ENCODE measurements at regions not wholly inside any gene's neighbourhood (a gene's known extent, or its start where the extent isn't known, plus 50 kb on each side); places are given as distances from the start of the nearest gene placed in this dataset.

DNA sequence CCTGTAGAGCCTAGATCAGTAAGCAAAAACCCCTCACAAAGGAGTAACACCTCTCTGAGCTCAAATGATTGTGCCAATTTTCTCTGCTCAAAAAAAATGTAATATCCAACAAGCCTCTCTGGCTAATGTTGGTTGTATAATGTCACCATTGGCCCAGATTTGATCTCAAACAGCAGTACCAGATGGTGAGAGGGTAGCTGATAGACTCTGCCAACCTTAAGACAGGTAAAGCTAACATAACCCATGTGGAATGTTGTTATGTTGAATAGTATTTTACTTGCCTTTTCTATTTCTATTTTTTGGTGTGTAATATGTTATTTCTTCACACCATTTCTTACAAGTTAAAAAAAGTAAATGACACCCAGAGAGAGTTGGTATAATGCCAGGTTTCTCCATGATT is 166.7 kb upstream of the GUCY1A2 start:
- Mint-ChIP-seq H3K27ac (no peak overlapping the region), H3K27me3 (no peaks in the 10 kb centered on the region), H3K4me3 (no peak overlapping the region), H3K4me1 (ENCODE audit: unreplicated experiment) (no peaks in the 10 kb centered on the region), H3K36me3 (no peaks in the 10 kb centered on the region), H3K9me3 (no peaks in the 10 kb centered on the region)
- DNase-seq (ENCODE audit: extremely low spot score, unreplicated experiment): no peak
- TF ChIP-seq, protein P1, sequence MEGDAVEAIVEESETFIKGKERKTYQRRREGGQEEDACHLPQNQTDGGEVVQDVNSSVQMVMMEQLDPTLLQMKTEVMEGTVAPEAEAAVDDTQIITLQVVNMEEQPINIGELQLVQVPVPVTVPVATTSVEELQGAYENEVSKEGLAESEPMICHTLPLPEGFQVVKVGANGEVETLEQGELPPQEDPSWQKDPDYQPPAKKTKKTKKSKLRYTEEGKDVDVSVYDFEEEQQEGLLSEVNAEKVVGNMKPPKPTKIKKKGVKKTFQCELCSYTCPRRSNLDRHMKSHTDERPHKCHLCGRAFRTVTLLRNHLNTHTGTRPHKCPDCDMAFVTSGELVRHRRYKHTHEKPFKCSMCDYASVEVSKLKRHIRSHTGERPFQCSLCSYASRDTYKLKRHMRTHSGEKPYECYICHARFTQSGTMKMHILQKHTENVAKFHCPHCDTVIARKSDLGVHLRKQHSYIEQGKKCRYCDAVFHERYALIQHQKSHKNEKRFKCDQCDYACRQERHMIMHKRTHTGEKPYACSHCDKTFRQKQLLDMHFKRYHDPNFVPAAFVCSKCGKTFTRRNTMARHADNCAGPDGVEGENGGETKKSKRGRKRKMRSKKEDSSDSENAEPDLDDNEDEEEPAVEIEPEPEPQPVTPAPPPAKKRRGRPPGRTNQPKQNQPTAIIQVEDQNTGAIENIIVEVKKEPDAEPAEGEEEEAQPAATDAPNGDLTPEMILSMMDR (conservative IDR thresholded peaks at IDR 0.05): no peak

DNA sequence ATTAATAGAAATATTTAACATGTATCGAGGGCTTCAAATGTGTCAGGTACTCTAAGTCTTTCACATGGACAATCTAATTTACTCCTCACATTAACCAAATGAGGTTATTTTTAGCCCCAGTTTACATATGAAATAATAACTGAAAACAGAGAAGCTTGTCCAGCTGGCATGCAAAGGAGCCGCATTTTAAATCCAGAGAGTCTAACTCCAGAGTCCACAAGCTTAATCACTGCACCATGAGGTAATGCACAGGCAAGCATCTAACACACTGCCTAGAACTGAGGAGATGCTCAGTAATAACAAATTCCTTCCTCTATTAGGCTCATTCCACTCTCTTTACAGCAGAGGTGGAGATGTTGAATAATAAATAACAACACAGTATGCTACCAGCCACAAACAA is 165.7 kb upstream of the GUCY1A2 start:
- no peak overlapping the region for H3K27ac Mint-ChIP-seq
- TF ChIP-seq, protein P1 (conservative IDR thresholded peaks at IDR 0.05): no peak
- H3K27me3 Mint-ChIP-seq: no peaks in the 10 kb centered on the region
- H3K4me1 Mint-ChIP-seq (ENCODE audit: unreplicated experiment): no peaks in the 10 kb centered on the region
- H3K4me3 Mint-ChIP-seq: no peak overlapping the region
- H3K36me3 Mint-ChIP-seq: no peaks in the 10 kb centered on the region
- H3K9me3 Mint-ChIP-seq: no peaks in the 10 kb centered on the region
- no peak for DNase-seq (ENCODE audit: extremely low spot score, unreplicated experiment)

DNA sequence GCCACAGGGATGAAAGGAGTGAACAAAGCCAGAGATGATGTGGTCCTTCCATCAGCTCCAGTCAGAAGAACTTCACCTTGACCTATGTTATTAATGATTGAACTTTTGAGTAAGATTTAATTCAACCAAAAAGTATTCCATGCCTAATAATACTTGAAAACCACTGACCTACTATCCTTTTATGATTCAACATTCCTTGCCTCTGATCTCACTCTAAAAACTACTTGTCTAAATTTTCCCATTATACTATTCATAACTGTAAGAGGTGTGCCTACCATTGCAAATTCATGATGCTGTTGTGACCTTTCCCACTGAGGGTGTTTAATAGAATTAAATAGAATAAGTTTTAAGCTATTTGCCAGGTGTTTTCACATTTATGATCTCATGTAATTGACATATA is 164.7 kb upstream of the GUCY1A2 start:
- no peak overlapping the region for H3K4me3 Mint-ChIP-seq
- no peaks in the 10 kb centered on the region for H3K4me1 Mint-ChIP-seq (ENCODE audit: unreplicated experiment)
- TF ChIP-seq, protein P1 (conservative IDR thresholded peaks at IDR 0.05): no peak
- no peaks in the 10 kb centered on the region for H3K27me3 Mint-ChIP-seq
- H3K27ac Mint-ChIP-seq: no peak overlapping the region
- H3K9me3 Mint-ChIP-seq: no peaks in the 10 kb centered on the region
- no peak for DNase-seq (ENCODE audit: extremely low spot score, unreplicated experiment)
- no peaks in the 10 kb centered on the region for H3K36me3 Mint-ChIP-seq

DNA sequence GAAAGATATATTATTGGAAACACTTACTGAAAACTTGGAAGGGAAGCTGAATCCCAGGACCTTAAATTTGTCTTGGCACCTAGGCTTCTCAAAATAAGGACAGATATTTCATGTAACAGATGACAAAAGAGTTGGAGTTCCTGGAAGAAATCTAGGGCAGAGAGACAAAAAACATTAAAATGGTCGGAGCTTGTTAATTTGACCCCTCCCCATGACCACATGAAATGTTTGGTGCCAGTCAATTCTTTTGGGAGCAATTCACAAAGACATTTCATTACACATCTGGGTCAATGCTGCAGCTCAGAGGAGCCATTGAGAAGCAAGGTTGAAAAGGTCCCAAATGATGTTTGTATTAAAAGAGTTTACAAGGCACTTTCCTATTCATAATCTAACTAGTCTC is 162.0 kb upstream of the GUCY1A2 start:
- no peak for DNase-seq (ENCODE audit: extremely low spot score, unreplicated experiment)
- H3K4me1 Mint-ChIP-seq (ENCODE audit: unreplicated experiment): no peaks in the 10 kb centered on the region
- H3K27ac Mint-ChIP-seq: no peak overlapping the region
- H3K9me3 Mint-ChIP-seq: no peaks in the 10 kb centered on the region
- no peak overlapping the region for H3K4me3 Mint-ChIP-seq
- TF ChIP-seq, protein P1 (conservative IDR thresholded peaks at IDR 0.05): no peak
- H3K36me3 Mint-ChIP-seq: no peaks in the 10 kb centered on the region
- no peaks in the 10 kb centered on the region for H3K27me3 Mint-ChIP-seq

DNA sequence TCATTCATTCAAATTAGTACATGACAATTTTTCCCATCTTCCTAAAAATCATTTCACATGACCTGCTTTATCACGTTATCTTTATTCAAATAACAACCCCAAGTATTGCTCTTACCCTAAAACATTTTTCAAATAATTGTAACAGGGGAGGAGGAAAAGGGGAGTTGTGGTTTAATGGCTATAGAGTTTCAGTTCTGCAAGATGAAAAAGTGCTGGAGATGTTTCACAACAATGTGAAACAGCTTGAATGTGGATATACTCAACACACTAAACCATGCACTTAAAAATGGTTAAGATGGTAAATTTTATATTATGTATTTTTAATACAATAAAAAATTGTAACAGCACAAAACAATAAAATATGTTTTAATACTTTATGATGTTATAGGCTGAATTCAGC is 161.6 kb upstream of the GUCY1A2 start:
- no peaks in the 10 kb centered on the region for H3K4me1 Mint-ChIP-seq (ENCODE audit: unreplicated experiment)
- no peak for DNase-seq (ENCODE audit: extremely low spot score, unreplicated experiment)
- no peaks in the 10 kb centered on the region for H3K36me3 Mint-ChIP-seq
- H3K27me3 Mint-ChIP-seq: no peaks in the 10 kb centered on the region
- H3K27ac Mint-ChIP-seq: no peak overlapping the region
- H3K4me3 Mint-ChIP-seq: no peak overlapping the region
- TF ChIP-seq, protein P1 (conservative IDR thresholded peaks at IDR 0.05): no peak
- no peaks in the 10 kb centered on the region for H3K9me3 Mint-ChIP-seq

DNA sequence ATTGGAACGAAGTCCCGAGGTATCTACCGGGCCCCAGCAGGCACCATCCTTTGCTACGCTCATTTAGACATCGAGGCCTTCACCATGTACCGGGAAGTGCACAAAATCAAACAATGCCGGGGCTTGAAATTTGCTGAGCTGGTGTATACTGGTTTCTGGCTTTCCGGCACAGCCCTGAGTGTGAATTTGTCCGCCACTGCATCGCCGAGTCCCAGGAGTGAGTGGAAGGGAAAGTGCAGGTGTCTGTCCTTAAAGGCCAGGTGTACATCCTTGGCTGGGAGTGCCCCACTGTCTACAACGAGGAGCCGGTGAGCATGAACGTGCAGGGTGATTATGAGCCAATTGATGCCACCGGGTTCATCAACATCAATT is 158.8 kb upstream of the GUCY1A2 start:
- no peaks in the 10 kb centered on the region for H3K36me3 Mint-ChIP-seq
- H3K4me3 Mint-ChIP-seq: no peak overlapping the region
- H3K27me3 Mint-ChIP-seq: no peaks in the 10 kb centered on the region
- H3K4me1 Mint-ChIP-seq (ENCODE audit: unreplicated experiment): no peaks in the 10 kb centered on the region
- TF ChIP-seq, protein P1 (conservative IDR thresholded peaks at IDR 0.05): no peak
- H3K9me3 Mint-ChIP-seq: no peaks in the 10 kb centered on the region
- DNase-seq (ENCODE audit: extremely low spot score, unreplicated experiment): no peak
- no peak overlapping the region for H3K27ac Mint-ChIP-seq
